ENCODE measurements at regions not wholly inside any gene's neighbourhood (a gene's known extent, or its start where the extent isn't known, plus 50 kb on each side); places are given as distances from the start of the nearest gene placed in this dataset.
"Not testable (repeated sequence)": the region's sequence is repeated elsewhere in the genome, so short reads cannot be mapped to it uniquely, and the experiment has no call there.

- no peak for DNase-seq
These were observed 475.5 kb upstream of the ADGRL3 start for GRCh38 chr4:60724623-60725022.

DNA sequence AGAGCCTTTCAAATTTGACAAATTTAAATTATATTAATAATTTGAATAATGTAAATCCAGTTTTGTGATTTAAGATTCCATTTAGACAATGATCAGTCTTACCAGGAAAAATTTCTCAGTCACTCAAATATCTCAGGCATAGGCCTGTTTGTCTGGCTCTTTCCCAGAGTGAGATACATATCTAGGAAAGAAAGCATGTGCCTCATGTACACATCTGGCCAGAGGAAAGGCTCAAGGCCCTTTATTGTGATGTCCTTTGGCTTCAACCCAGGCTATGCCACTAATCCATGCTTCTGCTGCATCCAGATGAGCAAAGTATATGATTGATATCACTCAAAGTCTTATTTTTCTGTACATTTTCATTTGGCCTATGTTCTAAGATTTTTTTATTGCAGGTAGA, 473.3 kb upstream of the ADGRL3 start:
- no peak for DNase-seq

DNA sequence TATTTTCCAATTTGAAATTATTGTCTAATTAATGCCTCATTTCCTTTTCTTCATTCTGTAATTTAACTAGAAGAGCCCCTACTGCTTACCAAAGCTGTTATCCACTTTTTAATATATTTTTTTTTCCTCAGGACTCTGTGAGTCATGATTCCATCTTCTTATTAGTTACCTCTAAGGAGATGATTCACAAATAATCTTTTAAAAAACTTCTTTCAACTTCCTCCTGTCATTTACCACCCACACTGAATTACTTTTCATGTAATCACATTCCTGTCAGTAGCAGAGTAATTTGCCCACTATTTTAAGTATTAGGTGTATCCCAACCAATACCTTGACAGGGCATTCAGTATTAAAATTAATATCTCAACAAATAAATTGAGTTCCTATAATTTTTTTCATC, 470.9 kb upstream of the ADGRL3 start:
- no peak for DNase-seq

GRCh38 chr4:60729764-60730163, 470.4 kb upstream of the ADGRL3 start:
- not testable (repeated sequence) for DNase-seq

DNA sequence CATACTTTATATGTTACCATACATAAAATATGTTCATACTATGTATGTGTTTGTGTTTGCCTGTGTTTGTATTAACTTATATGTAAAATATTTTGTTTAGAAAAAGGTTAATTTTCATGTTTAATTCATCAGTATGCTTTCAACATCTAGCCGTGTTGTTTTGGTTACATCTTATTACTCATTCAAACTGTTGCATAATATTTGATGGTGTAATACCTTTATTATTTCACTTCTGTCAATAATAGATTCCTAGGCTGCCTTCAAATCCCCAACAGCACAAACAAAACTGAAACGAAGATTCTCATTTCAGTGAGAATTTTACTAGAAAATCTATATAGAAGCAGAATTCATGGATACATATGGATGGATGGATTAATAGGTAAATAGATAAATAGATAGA, 462.3 kb upstream of the ADGRL3 start:
- DNase-seq = no peak

- DNase-seq = no peak
These were observed 456.5 kb upstream of the ADGRL3 start for GRCh38 chr4:60743654-60744053.

GRCh38 chr4:60744767-60745166, 455.4 kb upstream of the ADGRL3 start:
- DNase-seq = no peak

GRCh38 chr4:60745800-60746571, 454.1 kb upstream of the ADGRL3 start:
- DNase-seq = no peak

DNA sequence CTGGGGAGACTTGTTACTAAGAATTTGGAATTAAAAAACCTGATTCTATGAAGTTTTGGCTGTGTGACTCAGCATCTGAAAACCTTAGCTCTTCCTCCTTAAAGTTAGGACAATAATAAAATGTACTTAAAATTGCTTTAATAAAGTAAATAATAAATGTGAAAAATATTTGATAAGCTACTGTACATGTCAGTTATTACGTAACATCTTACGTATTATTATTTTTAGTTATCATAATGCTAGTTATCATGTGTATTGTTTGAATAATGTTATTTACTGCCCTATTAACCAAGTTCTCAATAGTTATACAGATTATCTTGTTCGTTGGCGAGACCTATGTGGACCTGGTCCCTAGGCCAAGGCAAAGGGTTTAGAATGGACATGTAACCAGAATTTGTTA, 449.2 kb upstream of the ADGRL3 start:
- no peak for DNase-seq

DNA sequence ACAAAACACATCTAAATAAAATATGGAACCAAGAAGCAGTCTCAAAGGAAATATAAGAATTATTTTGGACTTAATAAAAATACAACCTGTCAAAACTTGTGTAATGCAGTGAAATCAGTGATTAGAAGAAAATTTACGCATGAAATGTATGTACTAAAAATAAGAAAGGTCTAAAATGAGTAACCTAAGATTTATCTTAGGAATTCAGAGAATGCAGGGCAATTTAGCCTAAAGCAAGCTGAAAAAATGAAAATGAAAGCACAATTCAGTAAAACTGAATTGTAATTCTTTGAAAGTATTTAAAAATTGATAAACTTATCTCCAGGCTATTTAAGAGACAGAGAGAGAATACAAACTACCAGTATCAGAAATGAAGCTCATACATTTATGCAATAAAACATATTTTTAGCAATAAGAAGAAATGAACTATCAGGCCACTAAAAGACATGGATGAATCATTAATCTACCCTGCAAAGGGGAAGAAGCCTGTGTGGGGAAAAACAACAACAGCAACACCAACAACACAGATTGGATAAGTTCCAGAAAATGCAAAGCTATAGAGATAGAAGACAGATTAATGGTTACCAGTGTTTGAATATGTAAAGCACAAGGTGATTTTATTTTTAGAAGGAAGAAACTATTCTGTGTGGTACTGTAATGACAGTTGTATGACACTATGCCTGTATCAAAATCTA, 442.0 kb upstream of the ADGRL3 start:
- no peak for DNase-seq

DNA sequence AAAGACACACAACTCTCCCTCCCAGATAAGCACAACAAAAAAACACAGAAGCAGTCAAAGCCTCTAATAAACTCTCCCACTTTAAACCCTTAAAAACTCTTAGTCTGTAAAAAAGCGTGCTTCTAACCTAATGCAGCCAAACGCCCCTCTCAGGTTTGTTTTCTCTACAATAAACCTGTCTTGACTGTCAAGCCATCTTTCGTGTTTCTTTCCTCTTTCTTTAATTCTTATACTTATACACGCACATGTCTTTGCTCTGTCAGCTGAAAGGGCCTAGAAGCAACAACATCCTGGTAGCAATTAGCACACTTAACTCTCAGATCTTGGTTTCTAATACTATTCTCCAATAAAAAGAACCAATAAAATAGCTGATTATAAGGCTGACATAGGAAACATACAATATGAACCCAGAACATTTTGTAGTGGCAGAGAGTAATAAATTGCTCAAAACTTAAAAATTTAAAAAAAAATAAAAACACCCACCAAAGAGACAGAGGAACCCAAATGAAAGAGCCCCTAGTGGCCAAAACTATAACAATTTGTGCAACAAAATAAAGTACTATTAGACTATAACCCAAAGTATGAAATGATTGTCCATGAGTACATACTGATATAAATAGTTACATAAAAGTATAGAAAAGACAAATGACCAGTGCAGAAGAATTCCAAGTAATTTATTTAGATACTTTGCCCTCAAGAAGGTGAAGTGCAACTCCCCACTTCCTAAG, 440.4 kb upstream of the ADGRL3 start:
- DNase-seq = no peak

DNA sequence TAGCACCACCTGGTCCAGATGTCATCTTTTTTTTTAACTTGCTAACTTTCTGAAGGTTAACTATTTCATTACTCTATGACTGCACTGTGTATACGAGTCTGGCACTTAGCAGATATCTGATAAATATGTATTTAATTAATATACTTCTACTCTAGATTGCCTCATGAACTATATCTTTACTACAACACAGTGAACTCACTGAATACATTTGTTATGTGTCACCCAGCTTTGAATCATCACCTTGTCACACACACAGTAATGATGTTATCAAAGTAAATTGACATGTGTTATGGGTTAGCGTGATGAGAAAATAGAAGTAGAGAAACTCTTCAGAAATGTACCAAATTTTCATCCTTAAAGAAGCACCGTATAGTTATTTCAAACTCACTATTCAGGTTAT, 419.3 kb upstream of the ADGRL3 start:
- no peak for DNase-seq

- DNase-seq = no peak
These were observed 409.5 kb upstream of the ADGRL3 start for GRCh38 chr4:60790608-60791007.

DNA sequence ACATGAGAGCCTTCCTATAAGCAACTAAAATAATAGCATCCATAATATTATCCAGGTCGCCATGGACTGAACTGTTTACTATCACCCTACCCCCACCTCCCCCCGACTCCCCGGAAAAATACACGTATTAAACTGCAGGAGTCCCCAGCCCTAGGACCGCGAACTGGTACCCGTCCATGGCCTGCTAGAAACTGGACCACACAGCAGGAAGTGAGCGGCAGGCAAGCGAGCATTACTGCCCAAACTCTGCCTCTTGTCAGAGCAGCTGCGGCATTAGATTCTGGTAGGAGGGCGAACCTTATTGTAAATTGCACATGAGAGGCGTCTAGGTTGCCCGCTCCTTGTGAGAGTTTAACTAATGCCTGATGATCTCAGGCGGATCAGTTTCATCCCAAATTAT, 405.8 kb upstream of the ADGRL3 start:
- DNase-seq = no peak

- DNase-seq = no peak
These were observed 400.9 kb upstream of the ADGRL3 start for GRCh38 chr4:60799214-60799613.

- DNase-seq = no peak
These were observed 399.4 kb upstream of the ADGRL3 start for GRCh38 chr4:60800701-60801100.

DNA sequence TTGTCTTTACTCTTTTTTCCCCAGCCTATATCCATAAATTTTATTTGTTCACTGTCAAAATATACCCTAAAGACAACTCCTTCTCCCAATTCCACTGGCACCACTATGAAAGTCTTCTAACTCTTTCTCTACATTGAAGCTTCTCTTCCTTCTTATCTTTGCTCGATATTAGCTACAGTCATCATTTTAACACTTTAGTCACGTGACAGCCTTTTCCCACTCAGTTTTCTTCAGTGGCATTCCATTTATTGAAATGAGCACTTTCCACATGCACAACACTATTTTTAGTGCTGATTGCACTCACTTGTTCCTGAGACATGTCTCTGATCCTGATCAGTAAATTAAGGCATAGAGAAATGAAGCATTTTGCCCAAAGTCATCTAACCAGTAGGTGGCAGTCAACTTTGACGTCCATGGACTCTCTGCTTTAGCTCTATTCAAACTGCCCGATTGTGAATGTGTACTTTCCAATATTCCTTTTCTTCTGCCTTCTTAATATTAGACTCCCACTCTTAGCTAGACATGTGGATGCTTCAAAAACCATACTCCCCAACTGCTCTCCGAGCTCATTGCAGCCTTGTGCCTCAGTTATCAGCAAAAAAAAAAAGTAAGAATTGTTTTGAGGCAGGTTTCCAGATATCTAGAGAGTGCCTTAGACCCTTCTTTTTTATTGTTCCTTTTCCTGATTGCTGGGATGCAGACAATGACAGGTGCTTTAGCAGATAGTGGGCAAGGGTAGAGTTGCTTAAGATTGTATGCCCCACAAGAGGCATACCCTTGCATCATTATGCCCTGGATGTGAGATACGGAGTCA, 394.4 kb upstream of the ADGRL3 start:
- no peak for DNase-seq

GRCh38 chr4:60808726-60809485, 391.2 kb upstream of the ADGRL3 start:
- DNase-seq = no peak

DNA sequence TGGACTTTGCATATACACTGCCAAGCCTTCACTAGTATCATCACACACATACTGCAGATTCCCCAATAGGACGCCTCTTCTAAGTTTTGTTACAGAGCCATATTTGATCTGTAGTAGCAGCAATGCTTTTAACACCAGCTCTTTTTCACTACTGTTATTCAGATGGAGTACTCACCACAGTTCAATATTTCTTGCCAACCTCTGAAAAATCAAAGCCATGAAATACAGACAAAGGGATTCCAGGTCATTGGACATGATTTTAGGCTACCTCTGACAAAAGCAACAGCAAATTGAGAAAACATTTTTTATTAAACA, 390.7 kb upstream of the ADGRL3 start:
- DNase-seq = no peak

- DNase-seq = no peak
These were observed 387.3 kb upstream of the ADGRL3 start for GRCh38 chr4:60812811-60813210.

GRCh38 chr4:60814549-60814948, 385.6 kb upstream of the ADGRL3 start:
- no peak for DNase-seq

DNA sequence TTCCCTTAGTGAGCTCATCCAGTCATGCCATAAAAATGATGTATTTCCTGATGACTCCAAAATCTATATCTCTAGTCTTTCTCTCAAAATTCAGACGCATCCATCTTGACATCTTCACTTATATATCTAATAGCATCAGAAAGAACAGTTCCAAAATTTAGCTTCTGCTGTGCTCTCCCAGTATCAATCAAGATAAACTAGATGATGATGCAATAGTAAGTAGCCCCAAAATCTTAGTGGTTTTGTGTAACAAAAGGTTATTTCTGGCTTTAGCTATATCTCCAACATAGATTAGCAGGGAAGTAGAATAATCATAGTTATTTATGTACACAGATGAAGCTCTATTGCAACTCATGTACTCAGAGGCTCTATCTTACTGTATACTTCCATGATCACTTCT, 382.5 kb upstream of the ADGRL3 start:
- no peak for DNase-seq

DNA sequence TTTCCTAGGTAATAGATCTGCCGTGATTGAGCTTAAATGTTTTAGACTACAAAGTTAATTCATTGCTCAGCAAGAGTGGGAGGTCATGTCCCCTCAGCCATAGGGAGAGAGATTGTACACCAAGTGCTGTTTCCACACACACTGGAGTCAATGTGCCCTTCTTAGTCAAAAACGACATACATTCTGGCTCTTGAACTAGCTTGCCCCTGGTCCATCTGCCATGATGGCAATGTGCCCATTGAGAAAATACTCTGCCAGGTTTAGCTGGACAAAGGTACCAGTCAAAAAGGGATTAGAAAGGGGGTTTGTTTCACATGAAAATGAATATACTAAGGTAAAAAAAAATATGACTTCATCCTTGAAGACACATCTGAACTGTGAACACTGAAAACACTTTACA, 377.1 kb upstream of the ADGRL3 start:
- DNase-seq = no peak

All from stimulated activated naive CD4-positive, alpha-beta T cell (primary cell).